ENCODE measurements at regions not wholly inside any gene's neighbourhood (a gene's known extent, or its start where the extent isn't known, plus 50 kb on each side); places are given as distances from the start of the nearest gene placed in this dataset.

GRCh38 chr5:169445191-169445590 lies 138.4 kb upstream of the SPDL1 start:
- H3K4me3 ChIP-seq (ENCODE audit: low read depth, low read length) = no peak overlapping the region
- H3K27me3 ChIP-seq (ENCODE audit: insufficient read depth, low read depth, severe bottlenecking) = peaks cover 43% of the 10 kb centered on the region
- no peak for TF ChIP-seq CTCF (IDR thresholded peaks at IDR 0.05; ENCODE audit: low read depth, low read length)
- DNase-seq = no peak
- no peaks in the 10 kb centered on the region for H3K36me3 ChIP-seq
- no peak overlapping the region for H3K27ac ChIP-seq
- no peaks in the 10 kb centered on the region for H3K9me3 ChIP-seq (ENCODE audit: severe bottlenecking)

GRCh38 chr5:169442913-169443784 lies 140.4 kb upstream of the SPDL1 start:
- no peaks in the 10 kb centered on the region for H3K9me3 ChIP-seq (ENCODE audit: severe bottlenecking)
- H3K27me3 ChIP-seq (ENCODE audit: insufficient read depth, low read depth, severe bottlenecking) = peaks cover 46% of the 10 kb centered on the region
- no peak overlapping the region for H3K27ac ChIP-seq
- H3K4me3 ChIP-seq (ENCODE audit: low read depth, low read length) = no peak overlapping the region
- TF ChIP-seq CTCF (IDR thresholded peaks at IDR 0.05; ENCODE audit: low read depth, low read length) = no peak
- no peaks in the 10 kb centered on the region for H3K36me3 ChIP-seq
- DNase-seq = no peak

- no peak for TF ChIP-seq CTCF (IDR thresholded peaks at IDR 0.05; ENCODE audit: low read depth, low read length)
- Histone ChIP-seq H3K4me3 (ENCODE audit: low read depth, low read length) (no peak overlapping the region), H3K27ac (no peak overlapping the region), H3K27me3 (ENCODE audit: insufficient read depth, low read depth, severe bottlenecking) (peaks cover 45% of the 10 kb centered on the region), H3K36me3 (no peaks in the 10 kb centered on the region), H3K9me3 (ENCODE audit: severe bottlenecking) (no peaks in the 10 kb centered on the region)
- DNase-seq = no peak
These were observed 141.1 kb upstream of the SPDL1 start for GRCh38 chr5:169442403-169442874.

- Histone ChIP-seq H3K36me3 (no peaks in the 10 kb centered on the region), H3K9me3 (ENCODE audit: severe bottlenecking) (no peaks in the 10 kb centered on the region), H3K4me3 (ENCODE audit: low read depth, low read length) (no peak overlapping the region), H3K27ac (no peak overlapping the region), H3K27me3 (ENCODE audit: insufficient read depth, low read depth, severe bottlenecking) (peaks cover 50% of the 10 kb centered on the region)
- TF ChIP-seq CTCF (IDR thresholded peaks at IDR 0.05; ENCODE audit: low read depth, low read length) = no peak
- no peak for DNase-seq
These were observed 139.3 kb upstream of the SLIT3 start for GRCh38 chr5:169440107-169440705.

GRCh38 chr5:169439362-169439761 lies 138.4 kb upstream of the SLIT3 start:
- Histone ChIP-seq H3K9me3 (ENCODE audit: severe bottlenecking) (no peaks in the 10 kb centered on the region), H3K4me3 (ENCODE audit: low read depth, low read length) (no peak overlapping the region), H3K27me3 (ENCODE audit: insufficient read depth, low read depth, severe bottlenecking) (peaks cover 53% of the 10 kb centered on the region), H3K36me3 (no peaks in the 10 kb centered on the region), H3K27ac (no peak overlapping the region)
- DNase-seq = no peak
- TF ChIP-seq CTCF (IDR thresholded peaks at IDR 0.05; ENCODE audit: low read depth, low read length) = no peak

Measured in WERI-Rb-1 (cell line).